GM18951 (cell line): ENCODE measurements at regions not wholly inside any gene's neighbourhood (a gene's known extent, or its start where the extent isn't known, plus 50 kb on each side); places are given as distances from the start of the nearest gene placed in this dataset.
"Not testable (repeated sequence)": the region's sequence is repeated elsewhere in the genome, so short reads cannot be mapped to it uniquely, and the experiment has no call there.

Experiments
- POLR2A ChIP-seq: IDR thresholded peaks from 4 replicates; pipeline ENCODE4 v1.6.1; 2011; ENCODE audit warnings: mild to moderate bottlenecking; ENCODE audit not compliant: insufficient read length, insufficient read depth; ENCODE audit errors: extremely low read depth
- in situ Hi-C: fragments of 300-500 bp; cut with MboI; formaldehyde crosslinking; loops from one replicate; pipeline ENCODE4 v1.12.0; 2022; ENCODE audit warnings: low sequenced_read_pairs, mixed read lengths, inconsistent platforms; ENCODE audit not compliant: unreplicated experiment

- TF ChIP-seq POLR2A = no peak
- in situ Hi-C loops = no loop called here
These were observed 362.9 kb downstream of the EMP1 start for GRCh38 chr12:13559318-13559978.

- in situ Hi-C loops = no loop called here
- no peak for TF ChIP-seq POLR2A
These were observed 356.3 kb downstream of the EMP1 start for GRCh38 chr12:13552830-13553229.

- in situ Hi-C loops = no loop called here
- no peak for TF ChIP-seq POLR2A
These were observed 350.8 kb downstream of the EMP1 start for GRCh38 chr12:13547283-13547682.

GRCh38 chr12:13546231-13546630, 349.7 kb downstream of the EMP1 start:
- TF ChIP-seq POLR2A = no peak
- in situ Hi-C loops = no loop called here

- in situ Hi-C loops = no loop called here
- no peak for TF ChIP-seq POLR2A
These were observed 342.5 kb downstream of the EMP1 start for GRCh38 chr12:13539051-13539450.

- no peak for TF ChIP-seq POLR2A
- in situ Hi-C loops = no loop called here
These were observed 341.6 kb downstream of the EMP1 start for GRCh38 chr12:13538136-13538535.

- in situ Hi-C loops = no loop called here
- TF ChIP-seq POLR2A = no peak
These were observed 341.1 kb downstream of the EMP1 start for GRCh38 chr12:13537623-13538022.

- in situ Hi-C loops = no loop called here
- no peak for TF ChIP-seq POLR2A
These were observed 339.8 kb downstream of the EMP1 start for GRCh38 chr12:13536219-13536910.

- no peak for TF ChIP-seq POLR2A
- in situ Hi-C loops = no loop called here
These were observed 338.3 kb downstream of the EMP1 start for GRCh38 chr12:13534645-13535398.

GRCh38 chr12:13534242-13534641, 337.7 kb downstream of the EMP1 start:
- in situ Hi-C loops = no loop called here
- TF ChIP-seq POLR2A = no peak

- TF ChIP-seq POLR2A = no peak
- in situ Hi-C loops = no loop called here
These were observed 334.4 kb downstream of the EMP1 start for GRCh38 chr12:13530966-13531365.

- in situ Hi-C loops = not testable (repeated sequence)
These were observed 329.8 kb downstream of the EMP1 start for GRCh38 chr12:13526185-13526921.
